SHP77 treated with DMSO at 0.1 percent for 48 hours (cell line): ENCODE measurements at regions not wholly inside any gene's neighbourhood (a gene's known extent, or its start where the extent isn't known, plus 50 kb on each side); places are given as distances from the start of the nearest gene placed in this dataset.
"Not testable (repeated sequence)": the region's sequence is repeated elsewhere in the genome, so short reads cannot be mapped to it uniquely, and the experiment has no call there.

Source experiments
- DNase-seq: peaks from one replicate; lab custom pipeline; 2025; lab: John Stamatoyannopoulos, UW

DNA sequence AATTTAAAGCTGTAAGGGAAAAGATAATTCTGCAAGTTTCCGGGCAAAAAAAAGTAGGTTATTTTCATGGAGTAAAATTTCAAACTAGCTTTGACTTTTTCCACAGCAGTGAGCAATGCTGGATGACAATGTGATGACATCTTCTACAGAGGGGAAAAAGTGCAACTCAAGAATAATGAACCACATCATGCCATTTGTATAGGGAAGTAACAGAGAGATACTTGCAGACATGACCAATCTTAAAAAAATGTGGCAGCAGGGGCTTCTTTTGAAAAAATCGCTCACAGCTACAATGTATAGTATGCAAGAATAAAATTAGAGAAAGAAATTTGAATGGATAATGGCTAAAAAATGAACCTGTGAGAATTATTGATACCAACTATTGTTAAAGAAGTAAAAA lies 115.5 kb downstream of the DHRS2 start:
- no peak for DNase-seq

DNA sequence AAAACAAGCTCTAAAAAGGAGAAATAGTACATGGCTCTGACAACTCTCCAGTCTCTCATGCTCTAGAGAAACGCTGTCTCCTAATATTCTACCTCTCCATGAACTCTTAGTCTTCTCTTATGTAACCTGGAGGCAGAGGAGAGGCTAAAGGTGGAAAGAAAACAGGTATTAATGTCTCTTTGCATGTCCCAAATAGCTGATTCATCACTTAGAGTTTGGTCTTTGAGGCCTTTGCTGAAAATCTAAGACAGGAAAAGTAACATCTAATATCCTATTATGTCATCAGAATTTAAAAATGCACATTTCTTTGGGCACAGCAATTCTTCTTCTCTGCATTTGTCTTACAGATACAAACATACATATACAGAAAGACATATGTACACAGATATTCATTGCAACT lies 127.2 kb downstream of the DHRS2 start:
- no peak for DNase-seq

- DNase-seq: no peak
These were observed 130.7 kb downstream of the DHRS2 start for GRCh38 chr14:23766737-23767401.

- not testable (repeated sequence) for DNase-seq
These were observed 133.1 kb downstream of the DHRS2 start for GRCh38 chr14:23769221-23769728.

GRCh38 chr14:23773981-23774380 lies 137.8 kb downstream of the DHRS2 start:
- DNase-seq: no peak

DNA sequence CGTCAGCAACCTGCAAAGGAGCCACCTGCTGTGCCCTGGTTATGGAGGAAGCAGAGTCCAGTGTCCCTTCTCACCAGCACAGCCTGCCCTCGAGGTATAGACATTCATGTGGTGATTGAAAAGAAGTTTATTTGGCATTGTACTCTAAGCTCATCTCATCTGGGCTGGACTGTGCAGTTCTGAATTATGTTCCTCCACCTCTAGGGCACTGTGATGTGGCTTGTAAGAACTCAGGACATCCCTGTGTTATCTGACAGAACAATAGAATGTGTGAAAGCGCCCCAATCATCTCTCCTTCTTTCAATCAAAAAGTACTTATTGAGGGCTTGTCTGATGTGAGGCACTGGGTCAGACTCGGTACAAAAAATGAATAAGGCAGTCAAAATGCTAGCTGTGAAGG lies 140.1 kb downstream of the DHRS2 start:
- no peak for DNase-seq

DNA sequence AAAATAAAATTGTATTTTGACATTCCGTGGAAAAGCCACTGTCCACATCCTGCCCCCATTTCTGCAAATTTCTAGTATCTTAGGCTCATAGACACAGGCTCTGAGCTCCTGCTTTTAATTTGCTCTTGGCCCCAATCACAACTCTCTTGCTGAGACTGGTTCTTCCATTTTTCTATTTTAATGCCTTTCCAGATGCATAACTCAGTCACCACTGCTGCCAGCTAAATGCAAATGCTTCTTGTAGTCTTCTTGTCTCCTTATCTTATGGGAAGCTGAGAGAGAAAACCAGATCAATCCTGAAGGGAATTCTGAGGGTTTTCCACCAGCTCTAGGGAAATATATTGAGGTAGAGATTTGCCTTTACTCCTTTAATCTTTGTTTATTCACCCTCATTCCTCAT lies 149.0 kb downstream of the DHRS2 start:
- DNase-seq: no peak

- DNase-seq: no peak
These were observed 151.3 kb downstream of the DHRS2 start for GRCh38 chr14:23787436-23787835.

DNA sequence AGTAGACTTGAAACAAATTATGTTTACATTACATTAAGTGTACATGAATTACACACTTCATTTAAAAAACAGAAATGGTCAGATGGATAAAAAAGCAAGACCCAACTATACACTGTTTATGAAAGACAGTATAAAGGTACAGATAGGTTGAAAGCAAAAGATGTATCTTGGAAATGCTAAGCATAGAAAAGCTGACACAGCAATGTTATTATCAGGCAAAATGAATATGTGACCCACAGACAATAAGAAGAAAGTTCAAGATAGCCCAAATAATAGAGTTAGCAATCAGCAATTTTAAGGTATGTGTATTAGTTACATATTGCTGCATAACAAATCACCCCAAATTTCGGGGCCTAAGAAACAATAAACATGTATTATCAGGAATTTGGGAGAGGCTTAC lies 153.5 kb downstream of the DHRS2 start:
- no peak for DNase-seq

DNA sequence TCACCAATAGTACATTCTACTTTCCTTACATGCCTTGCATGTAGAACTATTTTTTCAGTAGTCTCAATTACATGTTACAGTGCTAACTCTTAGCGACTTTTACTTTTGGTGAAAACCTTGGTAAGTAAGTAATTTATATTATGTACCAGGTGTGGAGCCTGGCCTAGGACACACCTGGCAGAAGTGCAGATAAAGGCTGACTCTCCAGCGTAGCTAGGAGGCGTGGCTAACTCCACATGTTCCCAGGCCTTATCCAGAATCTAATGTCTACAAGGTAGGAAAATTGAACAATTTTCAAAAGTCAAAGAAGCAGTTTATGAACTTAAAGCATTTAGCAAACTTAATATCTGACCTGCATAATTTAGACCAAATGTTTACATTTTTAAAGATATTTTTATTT lies 157.4 kb downstream of the DHRS2 start:
- DNase-seq: no peak

GRCh38 chr14:23800811-23801210 lies 152.8 kb upstream of the DHRS4 start:
- no peak for DNase-seq

DNA sequence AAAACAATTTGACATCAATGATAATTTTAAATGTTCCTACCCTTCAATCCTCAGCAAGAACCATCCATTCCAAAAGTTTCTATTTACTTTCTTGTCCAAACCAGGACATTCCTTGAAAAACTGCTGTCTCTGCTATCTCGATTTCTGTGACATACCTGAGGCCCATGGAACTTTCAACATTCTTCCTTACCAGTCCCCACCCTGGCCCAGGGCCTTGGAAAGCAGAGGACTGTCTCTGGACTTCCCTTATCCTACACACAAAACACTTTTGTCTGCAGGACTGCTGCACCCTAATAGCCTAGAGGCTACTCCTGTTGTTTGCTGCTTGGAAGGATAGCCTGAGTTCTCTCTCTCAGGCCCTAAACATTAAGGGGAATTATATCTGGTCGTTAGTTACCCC lies 151.8 kb upstream of the DHRS4 start:
- no peak for DNase-seq

DNA sequence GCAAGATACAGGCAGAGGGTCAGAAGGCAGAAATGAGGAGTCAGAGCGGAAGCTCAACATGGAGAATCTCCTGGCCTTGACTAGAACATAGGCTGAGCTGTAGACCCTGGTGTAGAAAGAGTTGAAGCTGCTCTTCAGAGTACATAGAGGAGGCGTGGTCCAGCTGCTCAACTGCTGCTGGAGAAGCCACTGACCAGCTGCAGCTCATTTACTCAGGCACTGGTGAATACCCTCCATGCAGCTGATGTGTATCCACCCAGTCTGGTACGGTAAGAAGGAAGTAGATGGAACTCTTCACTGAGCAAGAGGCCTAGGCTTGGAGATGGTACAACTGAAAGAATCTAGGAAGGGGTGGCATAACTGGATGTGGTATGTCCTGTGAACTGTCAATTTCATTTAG lies 148.8 kb upstream of the DHRS4 start:
- no peak for DNase-seq

GRCh38 chr14:23805761-23806160 lies 147.8 kb upstream of the DHRS4 start:
- DNase-seq: no peak

GRCh38 chr14:23814527-23815256 lies 138.9 kb upstream of the DHRS4 start:
- DNase-seq: no peak

- DNase-seq: no peak
These were observed 137.2 kb upstream of the DHRS4 start for GRCh38 chr14:23816371-23816770.

DNA sequence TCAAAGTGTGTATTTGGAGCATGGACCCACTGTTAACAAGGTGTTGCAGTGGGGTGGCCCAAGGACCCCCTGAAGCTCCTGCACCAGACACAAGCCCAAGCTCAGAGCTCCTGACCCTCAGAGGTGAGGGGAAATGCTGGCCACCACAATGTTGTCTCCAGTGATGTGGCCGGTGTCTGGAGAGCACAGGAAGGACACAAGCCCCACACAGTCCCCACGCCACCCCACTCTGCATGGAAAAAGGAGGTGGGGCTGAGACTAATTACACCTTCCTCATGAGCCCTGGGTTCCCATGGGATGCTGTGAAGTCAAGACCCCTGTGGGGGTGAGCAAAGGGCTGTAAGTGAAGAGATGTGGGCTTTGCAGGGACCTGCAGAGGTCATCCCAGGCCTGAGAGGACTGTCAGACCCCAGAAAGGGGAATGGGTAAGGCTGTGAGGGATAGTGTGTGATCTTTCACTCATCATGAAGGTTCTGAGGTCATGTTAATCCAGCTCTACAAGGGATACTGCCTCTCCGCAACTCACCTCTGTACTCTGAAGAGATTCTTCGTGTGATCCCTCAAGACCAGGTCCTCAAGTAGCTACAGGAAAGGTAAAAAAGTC lies 136.3 kb upstream of the DHRS4 start:
- no peak for DNase-seq

GRCh38 chr14:23827100-23827892 lies 126.3 kb upstream of the DHRS4 start:
- no peak for DNase-seq

- DNase-seq: no peak
These were observed 125.6 kb upstream of the DHRS4 start for GRCh38 chr14:23828001-23828400.

- DNase-seq: no peak
These were observed 125.0 kb upstream of the DHRS4 start for GRCh38 chr14:23828616-23829015.

GRCh38 chr14:23829736-23830471 lies 123.7 kb upstream of the DHRS4 start:
- no peak for DNase-seq

- DNase-seq: no peak
These were observed 122.0 kb upstream of the DHRS4 start for GRCh38 chr14:23831596-23831995.
